ENCODE measurements at regions not wholly inside any gene's neighbourhood (a gene's known extent, or its start where the extent isn't known, plus 50 kb on each side); places are given as distances from the start of the nearest gene placed in this dataset.
"Not testable (repeated sequence)": the region's sequence is repeated elsewhere in the genome, so short reads cannot be mapped to it uniquely, and the experiment has no call there.

- dilution Hi-C loops (cut with MboI; ENCODE audit: extremely low pct_ligation_motif_present, low sequenced_read_pairs): no loop called here
- DNase-seq (ENCODE audit: low read depth, low spot score) (no peak), FAIRE-seq (no peak)
- H3K4me3 ChIP-seq (ENCODE audit: control insufficient read depth in 2 of 3, extremely low read depth in 1 of 3, insufficient read depth in 2 of 3, low read depth in 1 of 3, low read length in 3 of 3): no peak overlapping the region
- H3K9me1 ChIP-seq (ENCODE audit: control insufficient read depth, extremely low read depth, insufficient read depth, low read length): no peaks in the 10 kb centered on the region
- no peak overlapping the region for H2AFZ ChIP-seq (ENCODE audit: control insufficient read depth, low read length)
- no peaks in the 10 kb centered on the region for H3K9me3 ChIP-seq (ENCODE audit: control insufficient read depth, low read depth, low read length)
- no peak overlapping the region for H3K9ac ChIP-seq (ENCODE audit: control insufficient read depth, extremely low read depth, insufficient read depth, low read length)
- TF ChIP-seq CTCF (optimal IDR thresholded peaks at IDR 0.05 in 1 of 3, IDR thresholded peaks at IDR 0.05 in 1 of 3, conservative IDR thresholded peaks at IDR 0.05 in 1 of 3; ENCODE audit: extremely low read depth in 1 of 3, insufficient read depth in 2 of 3, low read length in 3 of 3): no peak
- TF ChIP-seq EZH2 (IDR thresholded peaks at IDR 0.05; ENCODE audit: low read length): no peak
- H3K27ac ChIP-seq (ENCODE audit: control insufficient read depth, insufficient read depth, low read length): no peak overlapping the region
- H4K20me1 ChIP-seq (ENCODE audit: control insufficient read depth, extremely low read depth, insufficient read depth, low read length): no peaks in the 10 kb centered on the region
- H3K36me3 ChIP-seq (ENCODE audit: control insufficient read depth in 2 of 2, extremely low read depth in 1 of 2, insufficient read depth in 2 of 2, low read length in 2 of 2): no peaks in the 10 kb centered on the region
- no peak overlapping the region for H3K4me2 ChIP-seq (ENCODE audit: control insufficient read depth, extremely low read depth, insufficient read depth, low read depth, low read length)
- H3K4me1 ChIP-seq (ENCODE audit: control insufficient read depth, extremely low read depth, insufficient read depth, low read length): no peaks in the 10 kb centered on the region
- no peaks in the 10 kb centered on the region for H3K27me3 ChIP-seq (ENCODE audit: control insufficient read depth, extremely low read depth, insufficient read depth, low read length)
- H3K79me2 ChIP-seq (ENCODE audit: control insufficient read depth, insufficient read depth, low read length): no peaks in the 10 kb centered on the region
Observed at GRCh38 chr4:132114885-132115284, 1034.2 kb upstream of the PCDH10 start.

- dilution Hi-C loops (cut with MboI; ENCODE audit: extremely low pct_ligation_motif_present, low sequenced_read_pairs); H3K27me3 ChIP-seq (ENCODE audit: control insufficient read depth, extremely low read depth, insufficient read depth, low read length); H3K9me3 ChIP-seq (ENCODE audit: control insufficient read depth, low read depth, low read length); H3K9me1 ChIP-seq (ENCODE audit: control insufficient read depth, extremely low read depth, insufficient read depth, low read length); H3K36me3 ChIP-seq (ENCODE audit: control insufficient read depth in 2 of 2, extremely low read depth in 1 of 2, insufficient read depth in 2 of 2, low read length in 2 of 2); DNase-seq (ENCODE audit: low read depth, low spot score); H3K27ac ChIP-seq (ENCODE audit: control insufficient read depth, insufficient read depth, low read length); FAIRE-seq; H2AFZ ChIP-seq (ENCODE audit: control insufficient read depth, low read length); H3K4me3 ChIP-seq (ENCODE audit: control insufficient read depth in 2 of 3, extremely low read depth in 1 of 3, insufficient read depth in 2 of 3, low read depth in 1 of 3, low read length in 3 of 3); H4K20me1 ChIP-seq (ENCODE audit: control insufficient read depth, extremely low read depth, insufficient read depth, low read length); H3K79me2 ChIP-seq (ENCODE audit: control insufficient read depth, insufficient read depth, low read length); H3K4me2 ChIP-seq (ENCODE audit: control insufficient read depth, extremely low read depth, insufficient read depth, low read depth, low read length); H3K4me1 ChIP-seq (ENCODE audit: control insufficient read depth, extremely low read depth, insufficient read depth, low read length); H3K9ac ChIP-seq (ENCODE audit: control insufficient read depth, extremely low read depth, insufficient read depth, low read length): not testable (repeated sequence)
Observed at GRCh38 chr4:132122741-132123140, 1026.4 kb upstream of the PCDH10 start.

- Histone ChIP-seq H3K27me3 (ENCODE audit: control insufficient read depth, extremely low read depth, insufficient read depth, low read length) (no peaks in the 10 kb centered on the region), H3K79me2 (ENCODE audit: control insufficient read depth, insufficient read depth, low read length) (no peaks in the 10 kb centered on the region), H3K9me1 (ENCODE audit: control insufficient read depth, extremely low read depth, insufficient read depth, low read length) (no peaks in the 10 kb centered on the region), H3K9ac (ENCODE audit: control insufficient read depth, extremely low read depth, insufficient read depth, low read length) (no peak overlapping the region), H2AFZ (ENCODE audit: control insufficient read depth, low read length) (no peak overlapping the region), H3K9me3 (ENCODE audit: control insufficient read depth, low read depth, low read length) (no peaks in the 10 kb centered on the region), H3K4me3 (ENCODE audit: control insufficient read depth in 2 of 3, extremely low read depth in 1 of 3, insufficient read depth in 2 of 3, low read depth in 1 of 3, low read length in 3 of 3) (no peak overlapping the region), H3K36me3 (ENCODE audit: control insufficient read depth in 2 of 2, extremely low read depth in 1 of 2, insufficient read depth in 2 of 2, low read length in 2 of 2) (no peaks in the 10 kb centered on the region), H3K4me2 (ENCODE audit: control insufficient read depth, extremely low read depth, insufficient read depth, low read depth, low read length) (no peak overlapping the region), H3K27ac (ENCODE audit: control insufficient read depth, insufficient read depth, low read length) (no peak overlapping the region), H4K20me1 (ENCODE audit: control insufficient read depth, extremely low read depth, insufficient read depth, low read length) (no peaks in the 10 kb centered on the region), H3K4me1 (ENCODE audit: control insufficient read depth, extremely low read depth, insufficient read depth, low read length) (no peaks in the 10 kb centered on the region)
- DNase-seq (ENCODE audit: low read depth, low spot score): no peak
- no peak for TF ChIP-seq CTCF (optimal IDR thresholded peaks at IDR 0.05 in 1 of 3, IDR thresholded peaks at IDR 0.05 in 1 of 3, conservative IDR thresholded peaks at IDR 0.05 in 1 of 3; ENCODE audit: extremely low read depth in 1 of 3, insufficient read depth in 2 of 3, low read length in 3 of 3)
- TF ChIP-seq EZH2 (IDR thresholded peaks at IDR 0.05; ENCODE audit: low read length): no peak
- FAIRE-seq: no peak
- dilution Hi-C loops (cut with MboI; ENCODE audit: extremely low pct_ligation_motif_present, low sequenced_read_pairs): no loop called here
Observed at GRCh38 chr4:132123870-132124623, 1025.0 kb upstream of the PCDH10 start.
